Neural progenitor cell (in vitro differentiated cells): ENCODE measurements at regions not wholly inside any gene's neighbourhood (a gene's known extent, or its start where the extent isn't known, plus 50 kb on each side); places are given as distances from the start of the nearest gene placed in this dataset.

Experiments
- DNase-seq: peaks from one replicate; pipeline ENCODE4 v3.0.0-alpha.2; 2016; ENCODE audit warnings: low spot score
- H2AFZ ChIP-seq: fragments of 200-600 bp; sonication (generic); replicated peaks from 2 replicates; pipeline ENCODE4 v1.6.1; 2016; ENCODE audit warnings: antibody characterized with exemption
- H3F3A ChIP-seq: fragments of 200-600 bp; sonication (generic); 2 replicates; pipeline ENCODE4 v1.6.1; 2016; ENCODE audit warnings: antibody characterized with exemption, low read depth
- H3K27ac ChIP-seq: fragments of 200-600 bp; sonication (generic); 2 replicates; pipeline ENCODE4 v1.5.1; 2016; ENCODE audit warnings: mild to moderate bottlenecking
- H3K27me3 ChIP-seq: fragments of 200-600 bp; sonication (generic); 2 replicates; pipeline ENCODE4 v1.6.1; 2016; ENCODE audit warnings: mild to moderate bottlenecking, moderate library complexity
- H3K36me3 ChIP-seq: fragments of 200-600 bp; sonication (generic); 2 replicates; pipeline ENCODE4 v1.5.1; 2016
- H3K4me1 ChIP-seq: fragments of 200-600 bp; sonication (generic); 2 replicates; pipeline ENCODE4 v1.6.1; 2016; ENCODE audit warnings: mixed run types
- H3K4me2 ChIP-seq: fragments of 200-600 bp; sonication (generic); 2 replicates; pipeline ENCODE4 v1.6.1; 2016
- H3K4me3 ChIP-seq: fragments of 200-600 bp; sonication (generic); 2 replicates; pipeline ENCODE4 v1.5.1; 2016
- H3K79me2 ChIP-seq: fragments of 200-600 bp; sonication (generic); 2 replicates; pipeline ENCODE4 v1.6.1; 2016; ENCODE audit warnings: low read depth
- H3K9ac ChIP-seq: fragments of 200-600 bp; sonication (generic); 2 replicates; pipeline ENCODE4 v1.6.1; 2016
- H3K9me3 ChIP-seq: fragments of 200-600 bp; sonication (generic); 2 replicates; pipeline ENCODE4 v1.5.1; 2016; ENCODE audit warnings: low read depth
- H4K20me1 ChIP-seq: fragments of 200-600 bp; sonication (generic); 2 replicates; pipeline ENCODE4 v1.6.1; 2016; ENCODE audit warnings: low read depth
- H3K27ac Mint-ChIP-seq: 3 replicates; pipeline ENCODE4 v1.8.0; 2021; ENCODE audit warnings: mixed read lengths
- H3K27me3 Mint-ChIP-seq: 2 replicates; pipeline ENCODE4 v1.8.0; 2022; ENCODE audit warnings: low read depth, mild to moderate bottlenecking, inconsistent platforms, moderate library complexity, mixed read lengths; ENCODE audit not compliant: insufficient read depth
- H3K36me3 Mint-ChIP-seq: 3 replicates; pipeline ENCODE4 v1.8.0; 2021; ENCODE audit warnings: mixed read lengths
- H3K4me1 Mint-ChIP-seq: 3 replicates; pipeline ENCODE4 v1.8.0; 2021; ENCODE audit warnings: mixed read lengths
- H3K4me3 Mint-ChIP-seq: 3 replicates; pipeline ENCODE4 v1.8.0; 2021; ENCODE audit warnings: mild to moderate bottlenecking, moderate library complexity, mixed read lengths
- H3K9me3 Mint-ChIP-seq: 3 replicates; pipeline ENCODE4 v1.8.0; 2020; ENCODE audit warnings: mixed read lengths
- CTCF ChIP-seq: fragments of 200-600 bp; sonication (generic); IDR thresholded peaks from 2 replicates; pipeline ENCODE4 v1.5.1; 2017; ENCODE audit warnings: antibody characterized with exemption, mild to moderate bottlenecking
- EZH2 ChIP-seq: fragments of 200-600 bp; sonication (generic); IDR thresholded peaks from 2 replicates; pipeline ENCODE4 v1.6.1; 2017; ENCODE audit warnings: antibody characterized with exemption, mild to moderate bottlenecking, moderate library complexity
- EZH2phosphoT487 ChIP-seq: fragments of 200-600 bp; sonication (generic); IDR thresholded peaks from 2 replicates; pipeline ENCODE4 v1.6.1; 2017; ENCODE audit warnings: antibody characterized with exemption

- peaks cover 13% of the 10 kb centered on the region for H3K4me1 Mint-ChIP-seq
Observed at GRCh38 chr1:81351864-81352263, 448.9 kb upstream of the ADGRL2 start.

GRCh38 chr1:81349194-81349965 lies 451.4 kb upstream of the ADGRL2 start:
- H3K4me1 ChIP-seq = peaks cover 45% of the 10 kb centered on the region
- Mint-ChIP-seq H3K27me3 (peaks cover 2% of the 10 kb centered on the region), H3K4me3 (no peak overlapping the region), H3K4me1 (peaks cover 13% of the 10 kb centered on the region), H3K27ac (no peak overlapping the region), H3K9me3 (peaks cover 8% of the 10 kb centered on the region), H3K36me3 (peaks cover 2% of the 10 kb centered on the region)
- H2AFZ ChIP-seq = no peak overlapping the region
- H3K4me2 ChIP-seq = peak overlapping the region; percentile 38
- DNase-seq = peak; percentile 37
- H3K9me3 ChIP-seq = no peaks in the 10 kb centered on the region
- H3F3A ChIP-seq = no peaks in the 10 kb centered on the region
- H3K4me3 ChIP-seq = no peak overlapping the region
- H3K27me3 ChIP-seq = no peaks in the 10 kb centered on the region
- no peaks in the 10 kb centered on the region for H4K20me1 ChIP-seq
- no peaks in the 10 kb centered on the region for H3K36me3 ChIP-seq
- H3K9ac ChIP-seq = no peak overlapping the region
- no peak overlapping the region for H3K27ac ChIP-seq
- H3K79me2 ChIP-seq = no peaks in the 10 kb centered on the region
- no peak for TF ChIP-seq CTCF
- no peak for TF ChIP-seq EZH2
- TF ChIP-seq EZH2phosphoT487 = no peak

More at GRCh38 chr1:81351864-81352263, 448.9 kb upstream of the ADGRL2 start:
- no peak for TF ChIP-seq EZH2phosphoT487
- no peak for TF ChIP-seq EZH2
- TF ChIP-seq CTCF = no peak
- H4K20me1 ChIP-seq = no peaks in the 10 kb centered on the region
- H3K4me3 ChIP-seq = no peak overlapping the region
- no peak overlapping the region for H3K4me2 ChIP-seq
- H3K4me3 Mint-ChIP-seq = no peak overlapping the region
- no peak overlapping the region for H2AFZ ChIP-seq
- H3F3A ChIP-seq = no peaks in the 10 kb centered on the region
- H3K9me3 Mint-ChIP-seq = peaks cover 4% of the 10 kb centered on the region
- H3K9ac ChIP-seq = no peak overlapping the region
- no peaks in the 10 kb centered on the region for H3K36me3 ChIP-seq
- no peak for DNase-seq
- H3K36me3 Mint-ChIP-seq = peaks cover 4% of the 10 kb centered on the region
- H3K79me2 ChIP-seq = no peaks in the 10 kb centered on the region
- H3K27ac Mint-ChIP-seq = no peak overlapping the region
- no peaks in the 10 kb centered on the region for H3K27me3 ChIP-seq
- H3K9me3 ChIP-seq = no peaks in the 10 kb centered on the region
- no peak overlapping the region for H3K27ac ChIP-seq
- peaks cover 45% of the 10 kb centered on the region for H3K4me1 ChIP-seq
- peaks cover 2% of the 10 kb centered on the region for H3K27me3 Mint-ChIP-seq

GRCh38 chr1:81345110-81345509 lies 455.6 kb upstream of the ADGRL2 start:
- H2AFZ ChIP-seq = no peak overlapping the region
- Mint-ChIP-seq H3K4me3 (no peak overlapping the region), H3K27me3 (peaks cover 2% of the 10 kb centered on the region), H3K27ac (no peak overlapping the region), H3K36me3 (peaks cover 2% of the 10 kb centered on the region), H3K9me3 (peaks cover 6% of the 10 kb centered on the region), H3K4me1 (peaks cover 17% of the 10 kb centered on the region)
- no peaks in the 10 kb centered on the region for H3K9me3 ChIP-seq
- H4K20me1 ChIP-seq = no peaks in the 10 kb centered on the region
- no peaks in the 10 kb centered on the region for H3F3A ChIP-seq
- no peaks in the 10 kb centered on the region for H3K36me3 ChIP-seq
- no peak for DNase-seq
- TF ChIP-seq EZH2 = no peak
- TF ChIP-seq CTCF = no peak
- no peak for TF ChIP-seq EZH2phosphoT487
- peaks cover 19% of the 10 kb centered on the region for H3K4me1 ChIP-seq
- no peak overlapping the region for H3K27ac ChIP-seq
- H3K4me3 ChIP-seq = no peak overlapping the region
- H3K79me2 ChIP-seq = no peaks in the 10 kb centered on the region
- H3K9ac ChIP-seq = no peak overlapping the region
- H3K4me2 ChIP-seq = no peak overlapping the region
- no peaks in the 10 kb centered on the region for H3K27me3 ChIP-seq
